H1 (cell line): ENCODE measurements at regions not wholly inside any gene's neighbourhood (a gene's known extent, or its start where the extent isn't known, plus 50 kb on each side); places are given as distances from the start of the nearest gene placed in this dataset.

ENCODE experiments used
- CTCF ChIA-PET: fragments of 300-600 bp; sonication (Branson Sonifier 250); formaldehyde crosslinking; loops from one replicate; lab custom pipeline; 2021; ENCODE audit not compliant: partially characterized antibody; lab: Charles Lee
- POLR2A ChIA-PET: fragments of 300-600 bp; sonication (Branson Sonifier 250); formaldehyde crosslinking; loops from one replicate; lab custom pipeline; 2021; ENCODE audit warnings: inconsistent platforms; ENCODE audit not compliant: partially characterized antibody; lab: Charles Lee
- DNase-seq, 2 experiments: peaks; one replicate each; pipeline versions ENCODE4 v3.0.0 to v3.0.0-alpha.2; 2010 to 2022; ENCODE audit warnings: low spot score in 2 of 2, low read depth in 1 of 2, mixed read lengths in 1 of 2
- FAIRE-seq: peaks from 2 replicates; lab custom pipeline; 2011; peaks lifted over from hg19 to GRCh38; lab: Jason Lieb, UNC
- H2AFZ ChIP-seq: 2 replicates; pipeline ENCODE4 v1.8.1; 2012; ENCODE audit warnings: low read length, inconsistent platforms
- H2AK5ac ChIP-seq: 2 replicates; pipeline ENCODE4 v1.6.1; 2013; ENCODE audit warnings: low read depth, low read length
- H2BK120ac ChIP-seq: replicated peaks from 2 replicates; pipeline ENCODE3; 2013; ENCODE audit warnings: low read depth, low read length, inconsistent platforms
- H2BK12ac ChIP-seq: 2 replicates; pipeline ENCODE4 v1.6.1; 2013; ENCODE audit warnings: low read depth, low read length
- H2BK15ac ChIP-seq: 2 replicates; pipeline ENCODE4 v1.6.1; 2013; ENCODE audit warnings: low read length
- H2BK20ac ChIP-seq: 2 replicates; pipeline ENCODE4 v1.6.1; 2013; ENCODE audit warnings: low read length
- H2BK5ac ChIP-seq: 2 replicates; pipeline ENCODE4 v1.6.1; 2013; ENCODE audit warnings: low read depth, low read length
- H3K14ac ChIP-seq: 2 replicates; pipeline ENCODE4 v1.6.1; 2013; ENCODE audit warnings: inconsistent platforms; ENCODE audit not compliant: insufficient read length
- H3K18ac ChIP-seq: 2 replicates; pipeline ENCODE4 v1.6.1; 2013; ENCODE audit warnings: low read length; ENCODE audit errors: extremely low read depth
- H3K23ac ChIP-seq: 2 replicates; pipeline ENCODE4 v1.6.1; 2013; ENCODE audit warnings: inconsistent platforms; ENCODE audit not compliant: insufficient read length
- H3K23me2 ChIP-seq: 2 replicates; pipeline ENCODE4 v1.6.1; 2013; ENCODE audit warnings: low read depth, low read length
- H3K27ac ChIP-seq: 2 replicates; pipeline ENCODE4 v1.6.1; 2011; ENCODE audit warnings: low read depth, low read length, inconsistent platforms
- H3K27me3 ChIP-seq, 4 experiments: replicated peaks in 1 of 4; 1 replicate in 1 of 4; 2 replicates in 3 of 4; pipeline versions ENCODE4 v1.6.1 to v1.8.1; 2011 to 2013; ENCODE audit warnings: low read length in 3 of 4, mild to moderate bottlenecking in 3 of 4, inconsistent platforms in 2 of 4, mixed read lengths in 2 of 4, moderate library complexity in 1 of 4; ENCODE audit not compliant: control insufficient read depth in 3 of 4, insufficient read depth in 3 of 4; ENCODE audit errors: extremely low read depth in 1 of 4
- H3K36me3 ChIP-seq, 4 experiments: 2 replicates each; pipeline versions ENCODE4 v1.6.1 to v1.8.1; 2011 to 2013; ENCODE audit warnings: mild to moderate bottlenecking in 4 of 4, low read length in 3 of 4, moderate library complexity in 2 of 4, control low read depth in 1 of 4, inconsistent platforms in 1 of 4; ENCODE audit not compliant: insufficient read depth in 4 of 4, control insufficient read depth in 2 of 4
- H3K4ac ChIP-seq: replicated peaks from 2 replicates; pipeline ENCODE3; 2013; ENCODE audit warnings: low read length, low read depth, mixed read lengths, inconsistent platforms; ENCODE audit not compliant: insufficient read length
- H3K4me1 ChIP-seq, 4 experiments: replicated peaks in 1 of 4; 1 replicate in 1 of 4; 2 replicates in 3 of 4; pipeline versions ENCODE4 v1.6.1 to v1.8.1; 2011 to 2013; ENCODE audit warnings: low read length in 3 of 4, inconsistent platforms in 2 of 4, mixed read lengths in 1 of 4; ENCODE audit not compliant: insufficient read depth in 4 of 4, control insufficient read depth in 3 of 4
- H3K4me2 ChIP-seq, 2 experiments: 2 replicates each; pipeline versions ENCODE4 v1.6.1 to v1.8.1; 2011 to 2013; ENCODE audit warnings: low read depth in 2 of 2, low read length in 2 of 2, control low read depth in 1 of 2, inconsistent platforms in 1 of 2, mild to moderate bottlenecking in 1 of 2; ENCODE audit not compliant: insufficient read depth in 1 of 2
- H3K4me3 ChIP-seq, 4 experiments: fragments of 200-600, 300-600 bp in 1 of 4; sonication (generic), shearing (Covaris generic), sonication (Bioruptor Twin) in 1 of 4; 2 replicates each; pipeline versions ENCODE4 v1.5.1 to v1.8.1; 2011 to 2016; ENCODE audit warnings: low read length in 4 of 4, low read depth in 3 of 4, control low read depth in 2 of 4, inconsistent platforms in 2 of 4, mild to moderate bottlenecking in 2 of 4, mixed read lengths in 1 of 4, moderate library complexity in 1 of 4; ENCODE audit not compliant: insufficient read depth in 2 of 4; ENCODE audit errors: extremely low read depth in 1 of 4
- H3K56ac ChIP-seq: replicated peaks from 2 replicates; pipeline ENCODE3; 2013; ENCODE audit warnings: low read depth, mild to moderate bottlenecking, mixed read lengths, low read length, inconsistent platforms; ENCODE audit not compliant: insufficient read length
- H3K79me1 ChIP-seq: 2 replicates; pipeline ENCODE4 v1.6.1; 2013; ENCODE audit warnings: low read depth, low read length, control low read depth
- H3K79me2 ChIP-seq, 2 experiments: 2 replicates each; pipeline versions ENCODE4 v1.6.1 to v1.8.1; 2012 to 2013; ENCODE audit warnings: low read length in 2 of 2, mild to moderate bottlenecking in 2 of 2, inconsistent platforms in 1 of 2; ENCODE audit not compliant: insufficient read depth in 2 of 2, control insufficient read depth in 1 of 2
- H3K9ac ChIP-seq, 4 experiments: replicated peaks in 1 of 4; 1 replicate in 1 of 4; 2 replicates in 3 of 4; pipeline versions ENCODE4 v1.6.1 to v1.8.1; 2011 to 2013; ENCODE audit warnings: low read depth in 3 of 4, low read length in 3 of 4, control low read depth in 2 of 4, mild to moderate bottlenecking in 2 of 4, moderate library complexity in 2 of 4, inconsistent platforms in 1 of 4; ENCODE audit errors: extremely low read depth in 1 of 4
- H3K9me3 ChIP-seq, 2 experiments: 2 replicates each; pipeline versions ENCODE4 v1.6.1 to v1.8.1; 2012 to 2013; ENCODE audit warnings: mild to moderate bottlenecking in 2 of 2, moderate library complexity in 2 of 2, control low read depth in 1 of 2, inconsistent platforms in 1 of 2, low read depth in 1 of 2, low read length in 1 of 2, mixed read lengths in 1 of 2; ENCODE audit not compliant: insufficient read depth in 2 of 2
- H4K20me1 ChIP-seq, 2 experiments: replicated peaks in 1 of 2; 2 replicates each; pipeline versions ENCODE3 to v1.8.1; 2011 to 2013; ENCODE audit warnings: inconsistent platforms in 2 of 2, low read length in 2 of 2, mild to moderate bottlenecking in 1 of 2; ENCODE audit not compliant: insufficient read depth in 2 of 2, control insufficient read depth in 1 of 2
- H4K5ac ChIP-seq: 2 replicates; pipeline ENCODE4 v1.6.1; 2013; ENCODE audit warnings: low read length, low read depth, mixed read lengths, inconsistent platforms; ENCODE audit not compliant: insufficient read length
- H4K8ac ChIP-seq: 2 replicates; pipeline ENCODE4 v1.8.0; 2013; ENCODE audit warnings: mild to moderate bottlenecking, moderate library complexity, low read length, inconsistent platforms; ENCODE audit not compliant: insufficient read depth; ENCODE audit errors: extremely low read depth
- H4K91ac ChIP-seq: replicated peaks from 2 replicates; pipeline ENCODE3; 2013; ENCODE audit warnings: low read length, mixed read lengths, inconsistent platforms; ENCODE audit not compliant: insufficient read length
- CREB1 ChIP-seq: IDR thresholded peaks from 2 replicates; pipeline ENCODE4 v1.6.1; 2012; ENCODE audit warnings: inconsistent platforms
- KDM1A ChIP-seq: fragments of 200-600, 300-600 bp; sonication (generic); IDR thresholded peaks from 2 replicates; pipeline ENCODE4 v1.7.1; 2016; ENCODE audit warnings: mild to moderate bottlenecking, low read length, borderline replicate concordance
- POLR2A ChIP-seq, 2 experiments: IDR thresholded peaks; 1 replicate in 1 of 2; 2 replicates in 1 of 2; pipeline ENCODE4 v1.6.1; 2011; ENCODE audit warnings: low read depth in 2 of 2, low read length in 2 of 2, mild to moderate bottlenecking in 2 of 2; ENCODE audit errors: control extremely low read depth in 1 of 2
- SP4 ChIP-seq: IDR thresholded peaks from 2 replicates; pipeline ENCODE4 v1.6.1; 2012; ENCODE audit warnings: low read length, inconsistent platforms
- TAF7 ChIP-seq: optimal IDR thresholded peaks from 2 replicates; pipeline ENCODE3; 2011; ENCODE audit warnings: low read depth, mild to moderate bottlenecking, inconsistent platforms, low read length, moderate library complexity, borderline replicate concordance
- WGBS, 2 experiments: shearing (Covaris generic) in 1 of 2; methylation state at CpG; one replicate each; pipeline versions ENCODE4 v1.1.6 to v1.1.7; 2013 to 2015; ENCODE audit warnings: low lambda C conversion rate in 2 of 2, mixed read lengths in 2 of 2, inconsistent platforms in 1 of 2, low coverage in 1 of 2, missing lambda C conversion rate in 1 of 2; ENCODE audit not compliant: insufficient replicate concordance in 2 of 2, insufficient coverage in 1 of 2, insufficient read length in 1 of 2; ENCODE audit errors: extremely low coverage in 1 of 2, missing lambda C conversion rate in 1 of 2; 5-methylcytosine and 5-hydroxymethylcytosine counted together

- no peaks in the 10 kb centered on the region for H4K20me1 ChIP-seq
- no peak overlapping the region for H2AK5ac ChIP-seq
- H3K4ac ChIP-seq, result no peak overlapping the region
- no peak overlapping the region for H4K5ac ChIP-seq
- WGBS, 2 experiments, result 88% methylated on average over 1 of the region's 1 CpG; no CpG with 5 or more reads in 1 of the 2 experiments
- H2BK20ac ChIP-seq, result no peak overlapping the region
- H4K91ac ChIP-seq, result no peak overlapping the region
- H3K36me3 ChIP-seq, result no peaks in the 10 kb centered on the region
- ChIA-PET CTCF (interaction anchor here (1.0 to 1.6 kb wide), 2 partner anchors 16 to 286 kb away, joined by 3 read pairs; no protein-coding TSS in a partner anchor), POLR2A (no interaction called here)
- no peak overlapping the region for H3K23ac ChIP-seq
- DNase-seq, result no peak
- no peak overlapping the region for H3K4me2 ChIP-seq
- no peak overlapping the region for H4K8ac ChIP-seq
- H3K27me3 ChIP-seq, result no peaks in the 10 kb centered on the region
- H2BK12ac ChIP-seq, result no peak overlapping the region
- no peak overlapping the region for H3K14ac ChIP-seq
- no peak overlapping the region for H2BK15ac ChIP-seq
- no peak overlapping the region for H2BK120ac ChIP-seq
- H3K27ac ChIP-seq, result no peak overlapping the region
- H3K23me2 ChIP-seq, result no peaks in the 10 kb centered on the region
- H3K56ac ChIP-seq, result no peak overlapping the region
- no peak overlapping the region for H3K18ac ChIP-seq
- H3K79me1 ChIP-seq, result no peaks in the 10 kb centered on the region
- no peak overlapping the region for H3K4me3 ChIP-seq
- no peak overlapping the region for H2AFZ ChIP-seq
- TF ChIP-seq POLR2A (IDR thresholded peaks at IDR 0.05; ENCODE audit: control extremely low read depth in 1 of 2, low read depth in 2 of 2, low read length in 2 of 2) (no peak), CREB1 (no peak), SP4 (no peak), KDM1A (no peak), TAF7 (no peak)
- TF ChIP-seq, all 59 proteins: peak for 0
- H2BK5ac ChIP-seq, result no peak overlapping the region
- no peaks in the 10 kb centered on the region; a peak in 1 of 4 replicates for H3K9me3 ChIP-seq
- H3K9ac ChIP-seq, result no peak overlapping the region
- no peaks in the 10 kb centered on the region for H3K79me2 ChIP-seq
- H3K4me1 ChIP-seq, result no peaks in the 10 kb centered on the region
- no peak for FAIRE-seq
Observed at GRCh38 chr2:144026753-144027152, 493.2 kb downstream of the ZEB2 start.
